Stimulated activated CD4-positive, alpha-beta T cell treated with anti-CD3 and anti-CD28 coated beads, Interleukin-4, amount 100 ng/mL, for 4 hours (primary cell): ENCODE measurements at regions not wholly inside any gene's neighbourhood (a gene's known extent, or its start where the extent isn't known, plus 50 kb on each side); places are given as distances from the start of the nearest gene placed in this dataset.

Experiments
- DNase-seq, 2 experiments: peaks; one replicate each; pipeline ENCODE4 v3.0.0-alpha.2; 2020

DNA sequence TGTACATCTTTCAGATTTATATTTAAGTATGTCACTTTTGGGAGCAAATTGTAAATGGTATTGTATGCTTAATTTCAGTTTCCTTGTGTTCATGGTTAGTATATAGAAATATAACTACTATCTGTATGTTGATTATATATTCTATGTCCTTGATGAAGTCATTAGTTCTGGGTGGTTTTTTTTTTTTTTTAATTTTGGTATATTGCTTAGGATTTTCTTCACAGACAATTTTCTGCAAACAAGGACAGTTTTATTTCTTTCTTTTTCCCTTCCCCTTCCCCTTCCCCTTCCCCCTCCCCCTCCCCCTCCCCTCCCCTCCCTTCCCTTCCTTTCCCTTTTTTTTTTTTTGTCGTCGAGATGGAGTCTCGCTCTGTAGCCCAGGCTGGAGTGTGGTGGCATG is 430.0 kb downstream of the TYW1 start:
- DNase-seq = no peak

DNA sequence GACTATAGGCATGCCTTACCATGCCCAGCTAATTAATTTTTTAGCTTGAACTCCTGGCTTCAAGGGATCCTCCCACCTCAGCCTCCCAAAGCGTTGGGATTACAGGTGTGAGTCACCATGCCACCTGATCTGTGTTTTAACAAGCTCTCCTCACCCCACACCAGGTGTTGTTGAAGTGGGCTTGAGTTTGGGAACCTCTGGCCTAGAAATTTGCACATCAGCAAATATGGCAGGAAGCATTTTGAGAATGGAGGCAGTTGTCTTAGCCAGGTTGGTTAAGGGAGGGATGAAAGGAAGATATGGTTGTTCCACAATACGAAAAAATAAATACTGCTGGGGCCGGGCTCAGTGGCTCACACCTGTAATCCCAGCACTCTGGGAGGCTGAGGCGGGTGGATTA is 433.1 kb downstream of the TYW1 start:
- no peak for DNase-seq

DNA sequence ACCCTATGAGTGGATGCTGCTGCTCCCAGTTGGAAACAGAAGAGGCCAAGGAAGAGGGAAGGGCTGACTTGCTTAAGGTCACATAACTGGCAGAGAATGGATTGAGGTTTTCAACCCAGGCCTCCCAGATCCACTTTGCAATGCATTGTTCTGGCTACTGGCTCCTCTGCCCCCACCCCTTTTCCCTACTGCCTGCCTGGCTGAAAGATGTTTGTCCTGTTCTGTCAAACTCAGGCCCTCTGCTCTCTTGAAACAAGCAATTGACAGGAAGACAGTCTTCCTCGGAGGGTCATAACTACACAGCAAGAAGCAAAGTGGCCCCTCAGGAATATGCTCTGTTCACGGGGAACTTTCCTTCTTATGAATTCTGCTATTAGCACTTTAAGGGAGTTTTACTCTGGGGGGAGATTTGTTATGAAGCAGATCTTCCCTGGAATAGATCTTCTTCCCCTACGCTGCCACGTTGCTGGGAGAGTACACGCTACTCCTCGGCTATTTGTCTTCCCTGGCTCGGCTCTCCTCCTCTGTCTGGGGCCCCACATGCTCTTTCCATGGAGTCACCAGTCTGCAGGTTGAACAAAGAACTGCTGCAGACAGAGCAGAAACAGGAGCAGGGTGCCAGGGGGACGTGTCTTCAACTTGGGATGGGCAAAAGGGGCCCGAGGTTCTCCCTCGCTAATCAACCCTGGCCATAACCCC is 436.1 kb downstream of the TYW1 start:
- DNase-seq = no peak

DNA sequence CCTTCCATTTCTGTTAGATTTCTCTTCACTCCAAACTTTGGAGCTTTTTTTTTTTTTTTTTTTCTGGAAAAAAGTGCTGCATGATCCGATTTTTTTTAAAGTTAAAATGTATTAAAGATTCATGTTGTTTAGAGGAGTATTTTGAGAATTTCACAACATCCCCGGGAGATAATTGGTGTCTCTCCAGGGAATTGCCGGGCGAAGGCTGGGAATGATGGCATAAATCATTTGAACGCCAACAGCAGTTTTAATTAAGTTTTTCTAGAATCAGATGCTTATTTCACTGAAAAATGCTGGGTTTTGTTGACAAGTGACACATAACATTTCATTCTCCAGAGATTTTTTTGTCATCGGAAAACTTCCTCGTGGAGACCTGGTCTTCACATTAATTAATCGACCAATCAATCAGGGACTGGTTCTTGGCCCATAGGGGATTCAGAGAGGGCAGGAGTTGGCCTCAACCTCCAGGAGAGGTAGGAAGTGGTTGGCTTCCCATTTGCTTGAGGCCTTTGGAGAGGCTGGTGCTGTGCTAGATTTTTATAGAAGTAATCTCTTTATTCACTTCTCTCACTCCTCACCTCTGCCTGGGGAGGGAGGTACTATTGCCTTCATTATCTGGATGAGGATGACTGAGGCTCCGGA is 439.4 kb downstream of the TYW1 start:
- no peak for DNase-seq

DNA sequence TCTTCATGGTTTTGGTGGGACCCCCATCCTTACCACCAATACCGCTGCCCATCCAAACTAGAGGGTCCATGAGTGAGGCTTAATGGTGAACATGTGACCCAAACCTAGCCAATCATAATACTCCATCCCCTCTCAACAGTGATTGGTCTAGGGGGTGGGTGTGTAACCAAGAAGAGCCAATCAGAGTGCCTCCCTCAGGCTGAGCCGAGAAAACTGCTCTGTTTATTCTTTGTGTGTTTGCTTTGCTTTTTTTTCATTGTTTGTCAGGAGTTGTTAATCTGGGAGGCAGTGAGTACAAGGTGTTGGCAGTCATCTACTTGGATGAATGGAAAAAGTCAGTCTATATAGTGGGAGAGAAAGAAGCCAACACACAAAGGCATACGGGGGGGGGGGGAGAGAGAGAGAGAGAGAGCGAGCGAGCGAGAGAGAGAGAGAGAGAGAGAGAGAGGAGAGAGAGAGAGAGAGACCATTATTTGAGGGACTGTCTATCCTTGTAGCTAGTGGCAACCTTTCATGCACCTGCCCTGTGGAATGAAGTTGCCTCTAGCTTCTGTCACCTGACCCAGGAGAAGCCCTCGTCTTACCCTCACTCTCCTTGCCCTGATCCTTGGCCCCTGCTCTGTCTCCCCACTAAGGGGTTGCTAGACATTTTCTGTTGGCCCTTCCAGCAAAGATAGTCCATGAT is 441.7 kb downstream of the TYW1 start:
- DNase-seq = no peak

DNA sequence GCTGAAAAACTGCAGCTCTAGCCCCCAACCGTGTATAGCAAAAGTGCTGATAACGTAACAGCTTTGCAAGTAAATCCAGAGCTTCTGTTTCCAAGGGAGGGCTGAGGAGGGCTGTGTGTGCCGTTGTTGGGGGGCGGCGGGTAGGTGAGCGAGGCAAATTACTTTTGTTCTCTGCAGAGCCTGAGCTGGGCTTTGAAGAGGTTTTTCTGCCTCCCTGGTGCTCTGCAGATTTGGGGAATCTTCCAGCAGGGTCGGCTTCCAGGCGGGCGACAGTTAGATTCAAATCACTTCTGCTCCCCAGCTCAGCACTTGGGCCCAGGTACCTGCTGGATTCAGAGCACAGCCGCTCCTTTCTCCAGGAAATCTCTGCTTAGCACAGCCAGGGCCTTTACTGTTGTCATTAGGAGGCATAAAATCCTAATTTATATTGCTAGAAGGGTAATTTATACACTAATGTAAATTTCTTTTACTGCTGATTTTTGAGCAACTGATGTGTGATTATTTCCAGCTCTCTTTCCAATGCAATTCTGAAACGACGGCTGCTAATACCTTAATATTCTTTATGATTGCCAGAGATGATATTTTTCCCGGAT is 442.4 kb downstream of the TYW1 start:
- no peak for DNase-seq

DNA sequence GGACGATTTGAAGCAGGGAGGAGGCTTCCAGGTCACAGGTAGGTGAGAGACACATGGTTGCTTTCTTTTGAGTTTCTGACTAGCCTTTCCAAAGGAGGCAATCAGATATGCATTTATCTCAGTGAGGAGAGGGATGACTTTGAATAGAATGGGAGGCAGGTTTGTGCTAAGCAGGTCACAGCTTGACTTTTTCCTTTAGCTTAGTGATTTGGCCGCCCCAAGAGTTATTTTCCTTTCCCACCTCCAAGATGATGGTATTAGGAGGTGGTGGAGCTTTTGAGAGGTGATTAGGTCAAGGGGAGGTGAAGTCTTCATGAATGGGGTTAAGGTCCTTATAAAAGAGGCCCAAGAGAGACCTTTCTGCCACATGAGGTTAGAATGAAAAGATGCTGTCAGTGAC is 443.7 kb downstream of the TYW1 start:
- DNase-seq = no peak

DNA sequence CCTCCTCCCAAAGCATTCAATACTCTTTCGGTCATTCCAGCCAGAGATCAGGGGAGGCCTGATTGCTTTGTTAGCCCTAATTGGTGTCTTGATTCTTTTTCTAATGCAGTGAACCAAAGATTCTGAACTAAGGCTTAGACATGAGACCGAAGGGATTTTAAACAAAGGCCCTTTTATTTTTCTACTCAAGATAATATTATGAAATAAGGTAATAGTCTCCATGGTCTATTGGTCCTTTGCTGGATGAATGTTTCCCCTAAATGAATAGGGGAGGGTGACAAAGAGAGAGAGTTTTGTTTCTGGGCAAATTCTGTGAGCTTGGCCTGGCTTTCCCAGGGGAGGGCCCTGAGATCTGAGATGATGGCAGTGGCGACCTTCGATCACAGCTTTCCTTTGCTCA is 449.1 kb downstream of the TYW1 start:
- DNase-seq = no peak

DNA sequence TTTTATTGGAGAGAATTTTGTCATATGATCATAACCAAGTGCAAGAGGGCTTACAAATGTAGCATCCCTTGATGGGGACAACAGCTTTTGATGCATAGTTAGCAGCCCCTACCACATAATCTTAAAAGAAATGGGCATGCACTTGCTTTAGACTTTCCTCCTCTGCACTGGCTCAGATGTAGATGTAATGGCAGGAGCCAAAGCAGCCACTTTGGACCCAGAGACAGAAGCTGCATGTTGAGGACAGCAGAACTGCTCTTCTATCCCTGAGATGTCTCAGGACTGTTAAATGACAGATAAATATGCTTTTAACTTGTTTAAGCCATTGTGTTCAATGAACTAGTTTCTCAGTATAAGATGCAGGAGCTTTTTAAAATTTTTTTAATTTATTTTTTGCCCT is 450.7 kb downstream of the TYW1 start:
- DNase-seq = no peak

DNA sequence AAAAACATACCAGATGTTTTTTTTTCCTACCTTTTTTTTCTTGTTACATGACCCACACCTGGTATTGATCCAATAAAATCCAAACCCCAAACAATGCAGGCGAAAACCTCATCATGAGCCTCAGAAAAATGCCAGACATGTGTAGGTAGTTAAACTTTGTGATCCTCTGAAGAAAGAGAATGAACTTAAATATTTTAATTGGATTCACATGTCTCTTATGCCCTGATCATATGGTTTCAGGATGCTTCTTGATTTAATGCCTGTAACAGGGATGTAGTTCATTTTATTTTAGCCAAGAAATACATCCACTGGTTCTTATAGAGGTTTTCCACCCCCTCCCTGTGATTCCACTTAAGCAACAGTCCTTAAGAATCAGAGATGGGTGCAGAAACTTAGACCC is 451.6 kb downstream of the TYW1 start:
- no peak for DNase-seq

DNA sequence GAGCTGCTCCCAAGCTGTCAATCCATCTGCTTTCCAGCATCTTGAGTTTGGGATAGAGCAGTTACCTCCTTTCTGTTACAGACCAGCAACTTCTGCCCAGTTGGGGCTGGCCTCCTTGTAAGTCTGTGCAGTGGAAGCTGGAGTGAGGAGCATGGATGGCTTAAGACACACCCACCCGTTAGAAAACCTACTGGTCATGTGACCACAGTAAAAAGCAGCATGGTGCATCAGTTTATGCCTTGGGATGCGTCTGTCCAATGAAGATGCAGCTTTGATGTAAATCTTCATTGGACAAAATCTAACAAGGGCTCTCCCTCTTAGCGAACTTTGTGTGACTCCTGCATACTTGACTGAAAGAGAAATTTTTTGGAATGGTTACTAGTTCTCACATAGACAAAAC is 453.5 kb downstream of the TYW1 start:
- no peak for DNase-seq

DNA sequence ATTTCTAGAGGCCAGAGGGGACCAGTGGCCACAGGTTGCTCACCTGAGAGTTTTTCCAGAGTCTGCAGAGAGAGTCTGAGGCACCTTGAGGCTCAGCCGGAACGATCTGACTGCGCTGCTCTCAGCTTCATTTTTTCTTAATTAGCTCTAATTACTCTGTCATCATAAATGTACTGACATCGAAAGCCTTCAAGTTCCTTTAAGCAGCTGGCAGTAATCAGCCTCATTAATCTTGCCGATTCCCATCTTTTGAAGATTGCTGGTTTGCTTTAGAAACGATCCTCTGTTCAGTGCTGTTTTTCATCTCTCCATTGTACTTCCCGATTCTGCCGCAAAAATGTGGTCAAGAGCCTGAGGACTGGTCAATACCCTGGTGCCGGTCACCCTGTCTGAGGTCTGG is 454.7 kb downstream of the TYW1 start:
- DNase-seq = no peak

DNA sequence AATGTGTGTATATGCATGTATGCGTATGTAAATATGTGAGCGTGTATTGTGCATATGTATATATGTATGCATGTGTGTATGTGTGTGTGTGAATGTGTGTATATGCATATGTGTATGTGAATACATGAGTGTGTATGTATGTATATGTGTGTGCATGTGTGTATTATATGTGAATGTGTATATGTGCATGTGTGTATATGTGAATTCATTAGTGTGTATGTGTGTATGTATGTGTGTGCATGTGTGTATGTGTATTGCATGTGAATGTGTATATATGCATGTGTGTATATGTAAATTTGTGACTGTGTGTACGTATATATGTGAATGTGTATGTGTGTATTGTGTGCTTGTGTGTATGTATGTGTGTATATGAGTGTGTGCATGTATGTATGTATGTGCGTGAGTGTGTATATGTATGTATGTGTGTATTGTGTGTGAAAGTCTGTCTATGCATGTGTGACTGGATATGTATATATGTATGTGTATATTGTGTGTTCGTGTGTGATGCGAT is 455.9 kb downstream of the TYW1 start:
- no peak for DNase-seq

DNA sequence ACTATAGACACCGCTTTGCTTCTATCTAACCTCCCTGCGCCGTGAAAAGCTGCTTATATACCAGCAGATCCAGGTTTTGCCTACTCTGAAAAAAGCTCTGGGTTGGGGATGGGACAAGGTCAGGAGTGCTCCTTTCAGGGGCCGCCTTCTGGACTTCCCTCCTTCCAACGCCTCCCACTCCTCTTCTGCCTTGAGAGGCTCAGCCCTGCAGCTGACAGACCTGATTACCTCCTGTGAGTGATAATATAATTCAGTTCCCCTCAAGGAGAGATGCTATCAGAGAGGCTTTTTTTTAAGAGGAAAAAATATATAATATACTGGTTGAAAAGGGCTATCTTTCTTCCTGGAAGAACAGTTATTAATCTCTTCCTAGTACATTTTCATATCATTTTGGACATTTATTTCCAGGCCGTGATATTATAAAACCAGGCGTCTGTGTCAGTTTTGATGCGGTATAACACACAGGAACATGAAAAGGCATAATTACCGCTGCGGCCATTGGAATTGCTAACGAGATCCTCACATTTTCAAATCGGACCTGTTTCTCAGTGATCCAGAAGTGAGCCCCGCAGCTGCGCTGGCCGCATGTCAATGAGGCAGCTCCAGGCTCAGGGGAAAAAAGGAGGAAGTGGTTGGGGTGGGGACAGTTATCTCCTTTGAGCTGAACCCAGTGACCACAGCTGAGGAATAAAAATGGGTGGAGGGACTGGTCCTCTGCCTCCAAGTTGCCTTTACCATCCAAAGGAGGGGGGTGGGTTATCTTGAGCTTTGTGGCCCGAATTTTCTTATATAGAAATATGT is 457.1 kb downstream of the TYW1 start:
- no peak for DNase-seq

DNA sequence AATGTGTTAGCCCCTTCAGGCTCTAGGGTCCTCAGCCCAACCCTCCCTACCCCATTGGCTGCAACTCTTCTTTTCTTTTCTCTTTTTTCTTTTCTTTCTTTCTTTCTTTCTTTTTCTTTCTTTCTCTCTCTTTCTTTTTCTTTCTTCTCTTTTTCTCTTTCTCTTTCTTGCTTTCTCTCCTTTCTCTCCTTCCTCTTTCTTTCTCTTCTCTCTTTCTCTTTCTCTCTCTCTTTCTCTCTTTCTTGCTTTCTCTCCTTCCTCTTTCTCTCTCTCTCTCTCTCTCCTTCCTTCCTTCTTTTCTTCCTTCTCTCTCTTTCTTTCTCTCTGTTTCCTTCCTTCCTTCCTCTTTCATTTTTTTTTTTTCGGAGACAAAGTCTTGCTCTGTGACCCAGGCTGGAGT is 458.9 kb downstream of the TYW1 start:
- DNase-seq = no peak

DNA sequence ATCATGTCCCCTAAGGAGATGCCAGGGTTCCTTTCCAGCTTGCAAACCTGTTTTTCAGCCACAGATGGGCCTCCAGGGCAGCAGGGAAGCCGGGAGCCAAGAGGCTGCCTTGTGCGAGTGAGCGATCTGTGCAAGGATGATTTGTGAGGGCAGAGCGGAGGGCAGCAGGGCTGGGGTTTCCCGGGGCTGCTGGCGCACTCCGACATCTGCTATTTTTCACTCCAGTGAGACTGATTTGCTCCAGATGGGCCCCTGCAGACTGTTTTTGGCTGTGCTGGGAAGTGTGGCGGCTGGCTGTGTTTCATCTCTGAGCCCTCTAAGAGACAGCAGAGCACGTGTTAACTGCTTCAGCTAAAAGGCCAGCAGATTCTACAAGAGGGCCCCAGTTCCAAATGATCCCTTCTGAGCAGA is 466.2 kb downstream of the TYW1 start:
- DNase-seq = no peak

DNA sequence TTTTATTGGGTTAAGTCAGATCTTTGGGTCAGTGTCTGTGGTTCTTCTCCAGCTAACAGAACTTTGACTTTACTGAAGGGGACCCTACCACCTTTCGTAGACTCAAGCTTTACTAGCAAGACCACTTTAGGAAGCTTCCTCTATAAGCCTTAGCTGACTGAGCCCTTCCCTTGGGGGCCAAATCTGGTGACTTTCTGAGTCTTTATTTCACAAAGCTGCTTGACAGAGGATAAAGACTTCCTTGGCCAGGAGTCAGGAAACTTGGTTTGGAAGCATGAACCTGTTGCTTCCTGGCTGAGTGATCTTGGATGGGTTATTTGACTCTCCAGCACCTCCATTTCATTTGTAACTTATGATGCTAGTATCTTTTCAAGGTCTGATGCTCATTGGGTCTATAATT is 466.7 kb downstream of the TYW1 start:
- DNase-seq = no peak

DNA sequence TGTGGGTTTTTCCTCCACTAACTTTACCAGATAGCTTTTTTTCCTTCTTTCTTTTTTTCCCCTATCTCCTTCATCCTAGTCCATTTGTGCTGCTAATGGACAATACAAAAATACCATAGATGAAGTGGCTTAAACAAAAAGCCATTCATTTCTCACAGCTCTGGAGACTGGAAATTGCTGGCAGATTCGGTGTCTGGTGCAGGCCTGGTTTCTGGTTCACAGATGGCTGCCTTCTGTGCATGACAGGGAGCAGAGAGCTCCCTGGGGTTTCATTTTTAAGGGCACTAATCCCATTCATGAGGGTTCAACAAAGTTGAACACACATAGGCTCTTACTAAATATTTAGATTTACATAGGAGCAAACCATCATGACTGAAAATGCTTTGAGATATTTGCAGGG is 467.4 kb downstream of the TYW1 start:
- DNase-seq = no peak

DNA sequence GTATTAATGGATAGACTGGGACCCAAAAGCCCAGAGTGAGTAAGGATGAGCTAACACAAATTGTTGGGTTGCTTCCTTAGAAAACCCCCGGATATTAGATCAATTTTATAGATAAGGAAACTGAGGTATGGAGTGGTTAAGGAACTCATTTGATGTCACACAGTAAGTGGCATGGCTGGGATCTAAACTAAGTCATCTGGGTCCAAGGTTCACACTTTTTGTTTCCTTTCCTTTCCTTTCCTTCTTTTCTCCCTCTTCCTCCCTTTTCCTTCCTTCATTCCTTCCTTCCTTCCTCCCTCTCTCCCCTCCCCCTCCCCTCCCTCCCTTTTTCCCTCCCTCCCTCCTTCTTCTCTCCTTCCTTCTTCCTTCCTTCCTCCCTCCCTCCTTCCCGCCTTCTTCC is 469.5 kb downstream of the TYW1 start:
- no peak for DNase-seq

DNA sequence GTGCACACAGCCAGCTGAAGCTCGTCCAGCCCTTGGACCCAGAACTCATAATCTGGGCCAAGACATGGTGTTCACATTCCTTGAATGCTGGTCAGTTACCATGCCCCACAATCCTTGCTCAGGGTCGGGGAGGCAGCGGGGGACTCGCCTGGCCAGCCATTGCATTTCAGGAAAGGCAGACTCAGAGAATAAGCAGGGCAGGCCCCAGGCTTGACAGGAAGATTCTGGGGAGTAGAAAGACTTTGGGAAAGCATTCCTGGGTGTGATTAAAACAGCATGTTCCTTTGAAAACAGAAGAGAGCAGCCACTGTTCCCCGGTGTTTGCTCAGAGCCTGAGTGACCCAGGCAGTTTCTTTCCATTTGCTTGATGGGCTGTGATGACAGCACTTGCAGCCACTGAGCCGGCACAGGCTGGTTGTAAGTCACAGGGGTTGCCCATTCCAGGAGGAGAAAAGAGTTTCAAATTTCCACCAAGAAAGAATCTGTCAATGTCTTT is 473.7 kb downstream of the TYW1 start:
- DNase-seq = no peak

DNA sequence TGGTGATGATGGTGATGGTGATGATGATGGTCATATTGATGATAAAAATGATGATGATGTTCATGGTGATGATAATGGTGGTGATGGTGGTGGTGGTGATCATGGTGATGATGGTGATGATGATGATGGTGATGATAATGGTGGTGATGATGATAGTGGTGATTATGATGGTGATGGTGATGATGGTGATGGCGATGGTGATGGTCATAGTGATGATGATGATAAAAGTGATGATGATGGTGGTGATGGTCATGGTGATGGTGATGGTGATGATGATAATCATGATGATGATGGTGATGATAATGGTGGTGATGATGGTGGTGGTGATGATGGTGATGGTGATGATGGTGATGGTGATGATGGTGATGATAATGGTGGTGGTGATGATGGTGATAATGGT is 478.7 kb downstream of the TYW1 start:
- no peak for DNase-seq

DNA sequence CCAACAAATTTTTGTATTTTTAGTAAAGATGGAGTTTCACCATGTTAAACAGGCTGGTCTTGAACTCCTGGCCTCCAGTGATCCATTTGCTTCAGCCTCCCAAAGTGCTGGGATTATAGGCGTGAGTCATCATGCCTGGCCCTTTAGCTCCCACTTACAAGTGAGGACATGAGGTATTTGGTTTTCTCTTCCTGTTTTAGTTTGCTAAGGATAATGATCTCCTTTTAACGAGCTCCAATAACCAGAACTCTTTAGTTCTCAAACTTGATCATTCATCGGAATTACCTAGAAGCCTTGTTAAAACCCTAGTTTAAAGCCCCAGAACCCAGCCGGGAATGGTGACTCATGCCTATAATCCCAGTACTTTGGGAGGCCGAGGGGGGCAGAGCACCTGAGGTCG is 481.4 kb downstream of the TYW1 start:
- no peak for DNase-seq

DNA sequence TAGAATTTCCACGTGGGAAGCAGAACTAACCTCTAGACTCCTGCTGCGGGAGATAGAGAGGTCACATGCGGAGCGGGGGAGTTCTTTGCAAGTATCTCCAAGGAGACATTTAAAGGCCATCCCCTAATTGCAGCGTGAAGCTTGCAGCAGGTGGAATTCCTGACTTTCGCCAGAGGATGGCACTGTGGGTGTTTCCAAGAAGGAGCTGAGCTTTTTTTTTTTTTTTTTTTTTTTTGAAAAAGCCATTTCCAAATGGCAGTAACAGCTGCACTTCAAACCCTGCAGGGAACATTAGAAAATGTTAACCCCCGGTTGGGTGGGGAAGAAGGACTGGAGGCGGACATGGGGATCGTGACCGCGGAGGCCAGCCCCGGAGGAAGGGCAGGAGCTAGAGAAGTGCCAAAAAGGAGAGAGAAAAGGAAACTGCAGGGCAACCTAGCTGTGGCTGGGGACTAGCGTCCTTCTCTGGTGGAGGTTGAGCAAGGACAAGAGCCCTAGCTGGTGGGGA is 487.7 kb downstream of the TYW1 start:
- no peak for DNase-seq
